ENCODE measurements at regions not wholly inside any gene's neighbourhood (a gene's known extent, or its start where the extent isn't known, plus 50 kb on each side); places are given as distances from the start of the nearest gene placed in this dataset.

GRCh38 chr11:130641876-130642275 lies 193.4 kb downstream of the ADAMTS15 start:
- no peak for DNase-seq (ENCODE audit: extremely low read depth, low read depth)
- no peak for TF ChIP-seq CTCF (IDR thresholded peaks at IDR 0.05; ENCODE audit: low read depth, low read length)

- no peak for TF ChIP-seq CTCF (IDR thresholded peaks at IDR 0.05; ENCODE audit: low read depth, low read length)
- DNase-seq (ENCODE audit: extremely low read depth, low read depth), result no peak
Observed at GRCh38 chr11:130642994-130643393, 194.5 kb downstream of the ADAMTS15 start.

GRCh38 chr11:130644187-130644586 lies 195.7 kb downstream of the ADAMTS15 start:
- no peak for TF ChIP-seq CTCF (IDR thresholded peaks at IDR 0.05; ENCODE audit: low read depth, low read length)
- DNase-seq (ENCODE audit: extremely low read depth, low read depth), result no peak

GRCh38 chr11:130645164-130645842 lies 196.9 kb downstream of the ADAMTS15 start:
- no peak for TF ChIP-seq CTCF (IDR thresholded peaks at IDR 0.05; ENCODE audit: low read depth, low read length)
- no peak for DNase-seq (ENCODE audit: extremely low read depth, low read depth)

- no peak for DNase-seq (ENCODE audit: extremely low read depth, low read depth)
- no peak for TF ChIP-seq CTCF (IDR thresholded peaks at IDR 0.05; ENCODE audit: low read depth, low read length)
Observed at GRCh38 chr11:130645843-130646197, 197.4 kb downstream of the ADAMTS15 start.

- no peak for DNase-seq (ENCODE audit: extremely low read depth, low read depth)
- TF ChIP-seq CTCF (IDR thresholded peaks at IDR 0.05; ENCODE audit: low read depth, low read length), result no peak
Observed at GRCh38 chr11:130646881-130647280, 198.4 kb downstream of the ADAMTS15 start.

- TF ChIP-seq CTCF (IDR thresholded peaks at IDR 0.05; ENCODE audit: low read depth, low read length), result no peak
- DNase-seq (ENCODE audit: extremely low read depth, low read depth), result no peak
Observed at GRCh38 chr11:130647371-130647770, 198.9 kb downstream of the ADAMTS15 start.

All from AG09319 (cell line).